OCI-M1 (cell line): ENCODE measurements at regions not wholly inside any gene's neighbourhood (a gene's known extent, or its start where the extent isn't known, plus 50 kb on each side); places are given as distances from the start of the nearest gene placed in this dataset.

ENCODE experiments used
- DNase-seq: peaks from one replicate; lab custom pipeline; 2025; lab: John Stamatoyannopoulos, UW

DNA sequence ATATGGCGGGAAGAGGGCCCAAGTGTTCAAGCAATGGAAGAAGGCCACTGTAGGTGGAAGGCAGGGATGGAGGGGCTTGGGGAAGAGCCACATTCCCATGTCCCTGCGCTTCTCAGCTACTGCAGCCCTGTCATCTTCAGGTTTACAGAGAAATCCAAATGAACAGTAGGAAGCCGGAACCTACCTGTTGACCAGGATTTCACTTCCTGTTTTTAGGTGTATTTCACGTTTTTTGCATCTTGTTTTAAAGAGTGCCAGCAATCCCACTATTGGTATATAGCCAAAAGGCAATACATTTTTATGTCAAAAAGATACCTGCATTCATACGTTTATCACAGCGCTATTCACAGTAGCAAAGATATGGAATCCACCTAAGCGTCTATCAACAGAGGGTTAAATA, 159.2 kb downstream of the SLC35B3 start:
- no peak for DNase-seq

GRCh38 chr6:8275667-8276066, 159.7 kb downstream of the SLC35B3 start:
- DNase-seq, result no peak

DNA sequence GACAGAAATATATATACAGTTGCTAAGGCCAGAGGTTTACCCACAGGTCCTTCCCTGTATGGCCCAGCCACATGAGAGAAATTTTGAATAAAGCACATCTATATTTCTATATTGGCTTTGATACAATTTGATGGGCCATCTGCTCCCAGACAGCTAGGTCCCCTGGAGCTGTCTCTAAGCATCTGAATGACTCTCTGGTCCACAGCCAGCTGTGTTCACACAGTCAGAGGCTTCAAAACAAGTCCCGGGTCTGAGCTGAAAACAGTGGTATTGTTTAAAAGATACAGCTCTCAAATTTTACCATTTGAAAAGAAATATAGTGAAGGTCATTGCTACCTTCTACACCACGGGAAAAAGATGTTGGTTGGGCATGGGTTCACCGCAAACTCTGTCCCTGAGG, 161.1 kb downstream of the SLC35B3 start:
- DNase-seq, result no peak

DNA sequence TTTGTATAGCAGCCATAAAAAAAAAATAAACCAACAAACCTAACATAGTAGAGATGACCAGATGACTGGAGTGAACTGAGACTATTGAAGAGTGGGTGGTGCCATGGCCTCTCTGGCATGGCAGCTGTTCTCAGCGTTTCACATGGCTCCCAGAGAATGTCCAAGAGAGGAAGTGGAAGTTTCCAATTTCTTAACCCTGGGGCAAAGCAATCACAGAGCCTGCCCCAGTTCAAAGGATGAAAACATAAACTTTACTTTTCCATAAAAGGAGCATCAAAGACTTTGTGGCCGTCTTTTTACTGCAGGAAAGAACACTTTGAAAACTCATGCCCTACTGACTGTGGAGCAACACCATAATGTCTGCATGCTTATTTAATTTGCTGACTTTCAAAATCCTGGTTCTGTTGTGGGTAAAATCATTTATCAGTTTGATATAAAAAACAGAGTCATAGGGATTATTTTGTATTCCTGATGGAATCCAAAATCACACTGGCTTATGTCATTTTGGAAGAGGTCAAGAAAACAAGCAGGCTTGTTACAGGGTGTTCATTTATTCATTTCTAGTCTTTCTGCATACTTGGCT, 165.4 kb downstream of the SLC35B3 start:
- DNase-seq, result no peak

DNA sequence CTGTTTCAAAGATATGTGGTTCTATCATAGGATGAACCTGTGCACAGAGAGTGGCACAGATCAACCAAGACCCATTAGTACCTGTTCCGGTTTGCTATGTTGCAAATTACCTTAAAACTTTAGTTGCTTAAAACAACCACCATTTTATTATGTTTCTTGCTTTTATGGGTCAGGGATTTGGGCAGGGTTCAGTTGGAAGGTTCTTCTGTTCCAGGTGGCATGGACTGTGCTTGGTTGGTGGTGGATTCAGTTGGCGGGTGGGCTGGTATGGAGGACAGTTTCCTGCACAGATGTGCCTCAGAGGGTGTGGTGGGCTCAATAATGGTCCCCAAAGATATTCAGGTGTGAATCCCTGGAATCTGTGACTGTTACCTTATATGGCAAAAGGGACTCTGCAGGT, 166.3 kb downstream of the SLC35B3 start:
- no peak for DNase-seq

DNA sequence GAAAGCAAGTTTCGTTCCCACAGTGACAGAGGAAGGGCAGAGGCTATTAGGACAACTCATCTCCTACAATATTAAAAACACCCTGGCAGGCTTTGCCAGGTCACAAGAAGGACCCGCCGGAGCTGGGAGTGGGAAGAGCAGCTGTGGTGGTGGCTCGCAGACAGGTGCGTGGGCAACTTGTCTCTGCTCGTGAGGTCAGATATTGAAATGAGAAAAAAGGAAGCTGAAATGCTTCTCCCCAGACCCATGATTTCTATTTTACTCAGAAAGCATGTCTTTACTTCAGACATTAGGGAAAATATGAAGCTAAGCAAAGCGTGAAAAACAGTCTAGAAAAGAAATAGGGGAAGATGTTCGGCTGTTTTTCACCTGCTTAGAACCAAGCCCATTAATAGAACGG, 166.3 kb upstream of the EEF1E1 start:
- DNase-seq, result no peak

GRCh38 chr6:8268156-8268555, 165.8 kb upstream of the EEF1E1 start:
- DNase-seq, result no peak

- no peak for DNase-seq
Measured at GRCh38 chr6:8260610-8261009, 158.3 kb upstream of the EEF1E1 start.

GRCh38 chr6:8246403-8246802, 144.1 kb upstream of the EEF1E1 start:
- no peak for DNase-seq

DNA sequence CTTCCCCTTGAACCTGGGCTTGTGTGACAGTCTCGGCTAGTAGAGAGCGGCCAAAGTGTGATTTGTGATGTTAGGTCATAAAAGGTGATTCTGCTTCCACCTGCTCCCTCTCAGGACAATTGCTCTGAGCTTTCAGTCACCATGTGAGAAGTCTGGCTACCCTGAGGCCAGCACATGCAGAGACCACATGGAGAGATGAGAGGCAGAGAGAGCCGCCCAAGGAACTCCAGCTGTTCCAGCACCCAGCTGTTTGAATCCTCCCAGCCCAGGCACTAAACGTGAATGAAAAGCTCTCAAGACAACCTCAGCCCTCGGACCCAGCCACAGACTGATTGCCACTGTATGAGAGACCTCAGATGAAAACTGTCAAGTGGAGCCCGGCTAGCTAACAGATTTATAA, 143.4 kb upstream of the EEF1E1 start:
- DNase-seq, result no peak

DNA sequence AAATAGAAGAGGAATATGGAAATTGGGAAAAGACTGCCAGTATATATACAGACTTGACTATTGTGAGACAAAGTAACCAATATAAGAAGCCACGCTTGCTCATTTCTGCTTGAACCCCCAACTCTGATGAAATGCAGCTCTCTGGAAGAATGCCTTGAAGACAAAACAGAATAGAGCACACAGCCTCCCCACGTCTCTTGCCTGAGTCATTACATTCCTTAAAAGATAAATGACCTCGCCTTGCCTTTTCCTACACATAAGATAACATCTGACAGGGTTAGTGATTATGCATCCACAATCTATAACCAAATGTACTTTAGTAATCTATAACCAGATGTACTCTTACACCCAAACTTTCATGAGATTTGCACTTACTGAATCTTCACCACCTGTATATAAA, 141.1 kb upstream of the EEF1E1 start:
- DNase-seq, result no peak

GRCh38 chr6:8242885-8243284, 140.5 kb upstream of the EEF1E1 start:
- DNase-seq, result no peak

DNA sequence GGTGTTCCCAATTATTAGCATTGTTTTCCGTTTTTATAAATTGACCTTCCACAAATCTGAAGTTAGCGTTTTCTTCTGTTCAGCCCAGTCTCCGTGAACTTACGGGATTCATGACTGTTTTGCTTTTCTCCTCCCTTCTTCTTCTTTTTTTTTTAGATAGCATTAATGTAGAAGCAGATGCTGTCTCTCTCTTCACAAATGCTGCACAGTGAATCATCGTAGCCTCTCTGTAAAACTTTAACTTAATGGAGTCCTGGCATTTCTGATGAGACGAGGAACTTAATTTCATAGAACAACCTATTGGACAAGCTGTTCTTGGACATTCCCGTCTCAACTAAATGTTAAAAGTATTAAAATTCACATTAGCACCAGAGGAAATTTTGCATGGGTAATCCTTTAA, 138.0 kb upstream of the EEF1E1 start:
- no peak for DNase-seq

DNA sequence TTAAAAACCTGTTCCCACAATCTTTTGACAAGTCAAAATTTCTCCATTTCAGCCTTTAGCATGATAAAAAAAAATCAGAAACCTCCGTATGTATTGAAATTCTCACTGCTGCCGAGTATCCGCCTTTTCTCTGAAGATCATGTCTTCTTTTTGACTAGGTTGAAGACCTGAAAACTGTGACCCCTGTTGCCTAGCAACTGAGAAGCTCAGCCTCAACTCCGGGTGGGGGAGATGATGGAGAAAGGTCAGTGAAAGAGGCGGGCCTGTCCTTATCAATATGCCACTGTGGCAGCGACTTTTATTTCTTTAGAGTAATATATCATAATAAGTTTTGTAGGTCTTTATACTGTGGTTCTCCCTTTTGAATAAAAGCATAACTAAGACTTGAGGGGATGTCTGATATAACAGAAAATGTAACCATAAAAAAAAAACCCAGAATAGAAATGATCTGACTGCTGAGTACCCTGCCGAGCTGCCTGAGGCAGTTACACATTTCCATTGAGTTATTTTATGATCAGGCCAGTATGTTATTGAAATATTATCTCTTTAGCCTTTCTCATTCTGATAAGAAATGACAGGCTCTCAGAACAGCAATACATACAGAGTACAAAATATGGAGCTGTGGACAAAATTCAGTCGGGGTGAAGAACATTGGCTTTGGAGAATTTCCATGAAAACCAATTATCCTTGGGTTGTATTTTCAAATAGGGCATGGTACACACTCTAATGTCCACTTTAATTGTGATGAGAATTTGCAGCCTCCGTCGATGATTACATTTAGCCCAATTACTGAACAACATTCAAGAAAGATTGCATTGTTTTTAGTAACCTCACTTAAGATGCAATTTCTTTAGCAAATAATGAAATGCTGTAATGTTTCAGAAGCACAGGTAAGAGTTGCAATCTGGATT, 136.7 kb upstream of the EEF1E1 start:
- no peak for DNase-seq

- DNase-seq, result peak; percentile 65
Measured at GRCh38 chr6:8237668-8238067, 135.3 kb upstream of the EEF1E1 start.

GRCh38 chr6:8236956-8237355, 134.6 kb upstream of the EEF1E1 start:
- no peak for DNase-seq

DNA sequence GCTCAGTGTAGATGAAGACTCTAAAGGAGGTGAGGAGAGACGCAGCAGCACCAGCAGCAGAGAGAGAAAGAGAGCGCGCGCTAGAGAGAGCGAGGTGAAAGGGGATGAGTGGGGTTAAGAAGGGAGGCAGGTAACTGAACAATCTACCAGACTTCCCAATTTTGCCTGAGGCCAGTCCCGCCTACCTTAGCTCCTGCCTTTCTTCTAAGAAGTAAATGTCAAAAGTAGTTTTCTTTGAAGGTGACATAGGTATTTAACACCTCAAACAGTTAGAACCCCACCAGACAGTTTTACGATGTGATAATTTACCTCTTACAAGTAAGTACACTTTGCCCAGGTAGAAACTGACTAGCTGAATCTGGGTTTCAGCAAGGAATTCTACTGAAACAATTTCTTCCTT, 132.0 kb upstream of the EEF1E1 start:
- DNase-seq, result no peak

DNA sequence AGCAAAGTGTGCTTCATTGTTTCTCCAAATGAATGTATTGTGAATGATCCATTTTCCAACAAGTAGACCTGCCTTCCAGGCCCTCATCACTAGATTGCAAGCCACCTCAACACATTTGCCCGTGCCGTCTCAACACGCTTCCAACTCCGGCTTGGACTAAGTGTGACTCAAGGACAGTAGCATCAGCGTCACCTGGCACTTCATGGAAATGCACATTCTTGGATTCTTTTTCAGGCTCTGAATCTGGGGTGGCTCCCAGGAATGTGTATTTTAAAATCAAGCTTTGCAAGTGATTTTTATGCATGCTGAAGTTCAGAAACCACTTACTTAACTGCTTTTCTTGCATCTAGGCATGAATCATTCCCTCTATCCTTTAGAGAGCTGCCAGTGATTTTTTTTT, 129.6 kb upstream of the EEF1E1 start:
- no peak for DNase-seq

DNA sequence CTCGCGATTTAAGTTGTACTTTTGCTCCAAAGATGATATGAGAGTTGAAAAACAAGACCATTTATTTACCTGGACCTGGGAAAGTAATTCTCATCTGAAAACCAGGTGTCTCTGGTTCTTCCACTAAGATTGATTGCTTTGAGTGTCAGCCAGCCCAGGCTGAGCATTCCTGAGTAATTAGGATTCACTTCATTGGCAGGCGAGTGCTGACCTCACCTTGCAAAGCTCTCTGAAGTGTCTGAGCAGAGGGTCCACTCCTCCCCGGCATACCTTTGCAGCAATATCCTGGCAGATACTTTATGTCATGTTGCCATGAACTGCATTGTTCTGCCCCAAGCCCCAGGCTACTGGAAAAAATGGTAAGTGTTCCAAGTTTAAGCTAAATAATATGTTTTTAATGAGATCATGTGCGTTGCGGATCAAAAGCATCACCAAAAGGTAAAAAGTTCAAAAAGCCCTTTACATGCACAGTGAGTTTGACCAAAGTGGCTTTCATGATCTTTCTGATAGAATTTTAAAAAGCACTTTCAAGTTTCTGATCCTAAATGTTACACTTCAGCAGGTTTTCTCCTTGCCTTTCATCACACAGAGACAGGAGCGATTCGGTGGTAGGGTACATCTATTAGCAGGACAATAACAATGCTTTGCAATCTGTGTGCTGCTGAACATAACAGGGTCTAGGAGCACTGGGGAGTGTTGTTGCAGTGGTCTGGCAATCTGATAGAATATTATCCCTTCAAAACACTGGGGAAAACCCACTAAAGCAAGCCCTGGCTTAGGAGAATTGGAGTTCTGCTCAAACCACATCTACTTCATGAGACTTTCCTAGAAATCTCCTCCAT, 127.8 kb upstream of the EEF1E1 start:
- no peak for DNase-seq

GRCh38 chr6:8225113-8225512, 122.8 kb upstream of the EEF1E1 start:
- DNase-seq, result no peak

GRCh38 chr6:8223678-8224077, 121.3 kb upstream of the EEF1E1 start:
- no peak for DNase-seq

- peak; percentile 77 for DNase-seq
Measured at GRCh38 chr6:8219352-8219943, 117.1 kb upstream of the EEF1E1 start.
